GM15510 (cell line): ENCODE measurements at regions not wholly inside any gene's neighbourhood (a gene's known extent, or its start where the extent isn't known, plus 50 kb on each side); places are given as distances from the start of the nearest gene placed in this dataset.

Experiments used
- POLR2A ChIP-seq: IDR thresholded peaks from 3 replicates; pipeline ENCODE4 v1.6.1; 2011; ENCODE audit warnings: borderline replicate concordance; ENCODE audit not compliant: insufficient read length; ENCODE audit errors: extremely low read depth

- TF ChIP-seq POLR2A: no peak
Measured at GRCh38 chr2:181341855-181342600, 115.2 kb upstream of the ITGA4 start.

- TF ChIP-seq POLR2A: no peak
Measured at GRCh38 chr2:181348107-181348837, 108.9 kb upstream of the ITGA4 start.

- no peak for TF ChIP-seq POLR2A
Measured at GRCh38 chr2:181352158-181352557, 105.0 kb upstream of the ITGA4 start.

GRCh38 chr2:181354626-181355025, 102.6 kb upstream of the ITGA4 start:
- no peak for TF ChIP-seq POLR2A

GRCh38 chr2:181356526-181357130, 100.6 kb upstream of the ITGA4 start:
- TF ChIP-seq POLR2A: no peak

GRCh38 chr2:181357979-181358378, 99.2 kb upstream of the ITGA4 start:
- TF ChIP-seq POLR2A: no peak

- no peak for TF ChIP-seq POLR2A
Measured at GRCh38 chr2:181362561-181362960, 94.6 kb upstream of the ITGA4 start.

GRCh38 chr2:181363164-181363563, 94.0 kb upstream of the ITGA4 start:
- TF ChIP-seq POLR2A: no peak

- TF ChIP-seq POLR2A: no peak
Measured at GRCh38 chr2:181364492-181365170, 92.6 kb upstream of the ITGA4 start.

- no peak for TF ChIP-seq POLR2A
Measured at GRCh38 chr2:181366675-181367175, 90.5 kb upstream of the ITGA4 start.

- TF ChIP-seq POLR2A: no peak
Measured at GRCh38 chr2:181367411-181367810, 89.8 kb upstream of the ITGA4 start.

- TF ChIP-seq POLR2A: no peak
Measured at GRCh38 chr2:181367906-181368435, 89.2 kb upstream of the ITGA4 start.

- TF ChIP-seq POLR2A: no peak
Measured at GRCh38 chr2:181370126-181370525, 87.1 kb upstream of the ITGA4 start.

- no peak for TF ChIP-seq POLR2A
Measured at GRCh38 chr2:181371195-181371594, 86.0 kb upstream of the ITGA4 start.
